ENCODE measurements at regions not wholly inside any gene's neighbourhood (a gene's known extent, or its start where the extent isn't known, plus 50 kb on each side); places are given as distances from the start of the nearest gene placed in this dataset.

DNA sequence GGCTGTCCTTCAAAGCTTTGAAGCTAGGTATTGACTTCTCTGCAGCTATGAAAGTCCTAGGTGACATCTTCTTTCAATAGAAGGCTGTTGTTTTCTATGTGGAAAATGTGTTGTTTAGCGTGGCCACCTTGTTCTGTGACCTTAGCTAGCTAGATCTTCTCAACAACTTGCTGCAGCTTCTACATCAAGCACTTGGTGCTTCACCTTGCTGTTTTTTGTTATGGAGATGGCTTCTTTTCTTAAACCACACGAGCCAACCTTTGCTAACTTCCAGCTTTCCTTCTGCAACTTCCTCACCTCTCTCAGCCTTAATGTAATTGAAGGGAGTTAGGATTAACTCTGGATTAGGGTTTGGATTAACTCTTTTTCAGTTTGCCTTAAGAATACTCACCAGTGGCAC lies 128.6 kb upstream of the MMS22L start:
- TF ChIP-seq, protein P1, sequence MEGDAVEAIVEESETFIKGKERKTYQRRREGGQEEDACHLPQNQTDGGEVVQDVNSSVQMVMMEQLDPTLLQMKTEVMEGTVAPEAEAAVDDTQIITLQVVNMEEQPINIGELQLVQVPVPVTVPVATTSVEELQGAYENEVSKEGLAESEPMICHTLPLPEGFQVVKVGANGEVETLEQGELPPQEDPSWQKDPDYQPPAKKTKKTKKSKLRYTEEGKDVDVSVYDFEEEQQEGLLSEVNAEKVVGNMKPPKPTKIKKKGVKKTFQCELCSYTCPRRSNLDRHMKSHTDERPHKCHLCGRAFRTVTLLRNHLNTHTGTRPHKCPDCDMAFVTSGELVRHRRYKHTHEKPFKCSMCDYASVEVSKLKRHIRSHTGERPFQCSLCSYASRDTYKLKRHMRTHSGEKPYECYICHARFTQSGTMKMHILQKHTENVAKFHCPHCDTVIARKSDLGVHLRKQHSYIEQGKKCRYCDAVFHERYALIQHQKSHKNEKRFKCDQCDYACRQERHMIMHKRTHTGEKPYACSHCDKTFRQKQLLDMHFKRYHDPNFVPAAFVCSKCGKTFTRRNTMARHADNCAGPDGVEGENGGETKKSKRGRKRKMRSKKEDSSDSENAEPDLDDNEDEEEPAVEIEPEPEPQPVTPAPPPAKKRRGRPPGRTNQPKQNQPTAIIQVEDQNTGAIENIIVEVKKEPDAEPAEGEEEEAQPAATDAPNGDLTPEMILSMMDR (IDR thresholded peaks at IDR 0.05), result no peak
- no peak for TF ChIP-seq POLR2A (IDR thresholded peaks at IDR 0.05)
